GM12878 (cell line): ENCODE measurements at regions not wholly inside any gene's neighbourhood (a gene's known extent, or its start where the extent isn't known, plus 50 kb on each side); places are given as distances from the start of the nearest gene placed in this dataset.

Experiments
- ATAC-seq: fragments of 200-7000 bp; cut with Tn5 transposase; 3 replicates; pipeline ENCODE4 v1.9.1; 2020; ENCODE audit warnings: mild to moderate bottlenecking, moderate library complexity
- BruUV-seq: library from RNA; stranded (reverse); fragments of 400-500 nt; replicated peaks from 2 replicates; lab custom pipeline; 2021; lab: Mats Ljungman, UMichigan
- CTCF ChIA-PET: fragments of 300-600 bp; sonication (Branson Sonifier 250); formaldehyde crosslinking; extraction: SDS; loops from one replicate; lab custom pipeline; 2021; ENCODE audit warnings: inconsistent platforms; lab: Yijun Ruan, JAX
- POLR2A ChIA-PET: fragments of 350-600 bp; formaldehyde crosslinking; extraction: SDS; loops from one replicate; lab custom pipeline; 2021; ENCODE audit warnings: inconsistent platforms; lab: Charles Lee
- RAD21 ChIA-PET: fragments of 300-600 bp; sonication (Branson Sonifier 250); formaldehyde crosslinking; loops from one replicate; lab custom pipeline; 2023; ENCODE audit warnings: antibody characterized with exemption; ENCODE audit not compliant: unreplicated experiment; lab: Charles Lee
- SMC1A ChIA-PET: fragments of 300-600 bp; sonication (Branson Sonifier 250); formaldehyde crosslinking; loops from one replicate; lab custom pipeline; 2023; ENCODE audit not compliant: unreplicated experiment, uncharacterized antibody; lab: Charles Lee
- DNase-seq: peaks from one replicate; pipeline ENCODE4 v3.0.0-alpha.2; 2011; ENCODE audit warnings: low read depth, low spot score
- FAIRE-seq: peaks from 3 replicates; lab custom pipeline; 2011; peaks lifted over from hg19 to GRCh38; lab: Jason Lieb, UNC
- H2AFZ ChIP-seq: 2 replicates; pipeline ENCODE4 v1.6.0; 2011; ENCODE audit warnings: low read depth, low read length, control low read depth; ENCODE audit not compliant: control insufficient read depth
- H3K27ac ChIP-seq: 2 replicates; pipeline ENCODE4 v1.5.1; 2011; ENCODE audit warnings: control low read depth; ENCODE audit not compliant: control insufficient read depth, insufficient read depth
- H3K27me3 ChIP-seq, 2 experiments: replicated peaks in 1 of 2; 2 replicates each; pipeline versions ENCODE4 v1.6.0 to v1.6.1; 2011; ENCODE audit warnings: low read length in 1 of 2; ENCODE audit not compliant: control insufficient read depth in 2 of 2, insufficient read depth in 2 of 2
- H3K36me3 ChIP-seq, 2 experiments: 2 replicates each; pipeline ENCODE4 v1.5.1; 2011; ENCODE audit warnings: low read length in 1 of 2; ENCODE audit not compliant: control insufficient read depth in 2 of 2, insufficient read depth in 2 of 2
- H3K4me1 ChIP-seq: 2 replicates; pipeline ENCODE4 v1.6.1; 2011; ENCODE audit warnings: mild to moderate bottlenecking, low read length, moderate library complexity, mixed read lengths; ENCODE audit not compliant: control insufficient read depth, insufficient read depth
- H3K4me2 ChIP-seq: 2 replicates; pipeline ENCODE4 v1.6.0; 2011; ENCODE audit warnings: control low read depth; ENCODE audit not compliant: control insufficient read depth, insufficient read depth
- H3K4me3 ChIP-seq: fragments of 200-600 bp; sonication (generic); 2 replicates; pipeline ENCODE4 v1.5.1; 2016
- H3K79me2 ChIP-seq: 2 replicates; pipeline ENCODE4 v1.6.0; 2011; ENCODE audit warnings: low read length; ENCODE audit not compliant: control insufficient read depth, insufficient read depth
- H3K9ac ChIP-seq: 2 replicates; pipeline ENCODE4 v1.8.0; 2011; ENCODE audit warnings: low read length, control low read depth, mixed read lengths; ENCODE audit not compliant: control insufficient read depth, insufficient read depth
- H3K9me3 ChIP-seq: replicated peaks from 3 replicates; pipeline ENCODE4 v1.5.1; 2011; ENCODE audit warnings: mild to moderate bottlenecking, low read length; ENCODE audit not compliant: control insufficient read depth, insufficient read depth
- H4K20me1 ChIP-seq: 2 replicates; pipeline ENCODE4 v1.6.0; 2011; ENCODE audit not compliant: control insufficient read depth, insufficient read depth
- BCL11A ChIP-seq: IDR thresholded peaks from 2 replicates; pipeline ENCODE4 v1.6.1; 2011; ENCODE audit warnings: low read depth, low read length
- HDAC2 ChIP-seq: fragments of 200-600 bp; sonication (generic); IDR thresholded peaks from 2 replicates; pipeline ENCODE4 v1.6.1; 2017
- JUNB ChIP-seq: IDR thresholded peaks from 2 replicates; pipeline ENCODE4 v1.6.1; 2016; ENCODE audit warnings: antibody characterized with exemption, mild to moderate bottlenecking
- PML ChIP-seq: IDR thresholded peaks from 2 replicates; pipeline ENCODE4 v1.6.1; 2012; ENCODE audit warnings: low read length, inconsistent platforms
- POLR2AphosphoS5 ChIP-seq: IDR thresholded peaks from 2 replicates; pipeline ENCODE4 v1.6.1; 2011; ENCODE audit warnings: mild to moderate bottlenecking, low read length, inconsistent platforms
- RCOR1 ChIP-seq: conservative IDR thresholded peaks from 2 replicates; pipeline ENCODE4 v1.6.1; 2012; ENCODE audit warnings: low read depth, low read length, improper control_type of control experiment
- SREBF1 ChIP-seq: IDR thresholded peaks from 2 replicates; pipeline ENCODE4 v1.6.1; 2012; ENCODE audit warnings: mild to moderate bottlenecking, low read length
- WGBS: methylation state at CpG from one replicate; pipeline ENCODE4 v1.1.6; 2016; ENCODE audit warnings: low lambda C conversion rate; ENCODE audit not compliant: insufficient replicate concordance, insufficient coverage; ENCODE audit errors: missing lambda C conversion rate; 5-methylcytosine and 5-hydroxymethylcytosine counted together
- in situ Hi-C: fragments of 300-500 bp; cut with MboI; formaldehyde crosslinking; loops from 9 replicates; pipeline ENCODE4 v1.14.3; 2018; ENCODE audit warnings: mixed read lengths
- intact Hi-C: fragments of 100-400 bp; cut with micrococcal nuclease; formaldehyde crosslinking; loops from one replicate; pipeline ENCODE4 v1.14.2; 2022; ENCODE audit not compliant: unreplicated experiment
- TF ChIP-seq, protein P1 (sequence below): fragments of 450-650 bp; IDR thresholded peaks from 2 replicates; pipeline ENCODE4 v1.6.1; 2017; ENCODE audit warnings: low read depth, mild to moderate bottlenecking, moderate library complexity
- TF ChIP-seq, protein P2 (sequence below): fragments of 450-650 bp; IDR thresholded peaks from 2 replicates; pipeline ENCODE4 v1.6.1; 2016; ENCODE audit warnings: mild to moderate bottlenecking, moderate library complexity, borderline replicate concordance

DNA sequence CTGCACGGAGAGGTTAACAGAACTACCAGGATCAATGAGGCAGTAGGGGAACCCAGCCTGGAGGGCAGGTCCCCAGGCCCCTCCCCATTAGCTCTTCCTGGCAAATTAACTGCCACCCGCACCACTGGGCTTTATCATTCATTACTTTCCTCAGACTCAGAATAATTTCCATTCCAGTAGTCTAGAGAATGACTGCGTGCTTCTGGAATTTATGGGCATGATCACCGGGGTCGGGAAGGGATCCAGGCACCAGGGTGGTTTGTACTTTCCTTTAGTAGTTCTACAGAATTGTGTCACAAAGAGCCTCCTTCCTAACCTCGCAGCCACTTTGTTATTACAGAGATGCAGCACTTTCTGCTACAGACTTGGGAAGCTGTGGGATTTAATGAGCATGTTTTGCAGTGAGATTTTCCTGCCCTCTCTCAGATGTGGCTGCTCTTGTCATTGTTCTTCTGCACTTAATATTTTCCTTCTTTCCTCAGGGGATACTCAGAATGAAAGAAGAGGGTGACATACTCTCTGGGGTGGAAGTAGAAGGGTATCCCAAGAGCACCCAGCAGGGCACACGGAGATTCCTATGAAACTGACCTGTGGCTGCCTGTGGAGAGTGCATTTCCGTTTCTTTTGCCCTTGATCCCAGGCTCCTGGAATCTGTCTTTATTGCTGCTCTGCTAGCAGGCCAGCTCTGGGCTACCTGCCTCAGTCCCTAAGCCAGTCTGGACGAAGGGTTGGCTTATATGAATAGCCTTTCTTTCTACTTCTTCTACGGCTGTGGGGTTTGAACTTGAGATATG, 285.0 kb upstream of the SLC10A2 start:
- no peaks in the 10 kb centered on the region for H3K9me3 ChIP-seq
- RAD21 ChIA-PET, result no interaction called here
- no peaks in the 10 kb centered on the region for H3K4me1 ChIP-seq
- ATAC-seq (no peak), FAIRE-seq (no peak), DNase-seq (no peak)
- no peak overlapping the region for H3K4me3 ChIP-seq
- in situ Hi-C loops (no loop called here), intact Hi-C loops (no loop called here)
- no peak overlapping the region for H3K9ac ChIP-seq
- under 1% methylated on average over 10 of the region's 10 CpGs for WGBS
- SMC1A ChIA-PET, result interaction anchor here (1.1 kb wide), 1 partner anchor 16 kb away, joined by 3 read pairs; no protein-coding TSS in a partner anchor
- no peaks in the 10 kb centered on the region for H4K20me1 ChIP-seq
- H3K4me2 ChIP-seq, result no peak overlapping the region
- CTCF ChIA-PET, result no interaction called here
- TF ChIP-seq JUNB, result no peak
- TF ChIP-seq SREBF1, result no peak
- TF ChIP-seq HDAC2, result no peak
- TF ChIP-seq BCL11A, result no peak
- TF ChIP-seq POLR2AphosphoS5, result no peak
- TF ChIP-seq, protein P1, sequence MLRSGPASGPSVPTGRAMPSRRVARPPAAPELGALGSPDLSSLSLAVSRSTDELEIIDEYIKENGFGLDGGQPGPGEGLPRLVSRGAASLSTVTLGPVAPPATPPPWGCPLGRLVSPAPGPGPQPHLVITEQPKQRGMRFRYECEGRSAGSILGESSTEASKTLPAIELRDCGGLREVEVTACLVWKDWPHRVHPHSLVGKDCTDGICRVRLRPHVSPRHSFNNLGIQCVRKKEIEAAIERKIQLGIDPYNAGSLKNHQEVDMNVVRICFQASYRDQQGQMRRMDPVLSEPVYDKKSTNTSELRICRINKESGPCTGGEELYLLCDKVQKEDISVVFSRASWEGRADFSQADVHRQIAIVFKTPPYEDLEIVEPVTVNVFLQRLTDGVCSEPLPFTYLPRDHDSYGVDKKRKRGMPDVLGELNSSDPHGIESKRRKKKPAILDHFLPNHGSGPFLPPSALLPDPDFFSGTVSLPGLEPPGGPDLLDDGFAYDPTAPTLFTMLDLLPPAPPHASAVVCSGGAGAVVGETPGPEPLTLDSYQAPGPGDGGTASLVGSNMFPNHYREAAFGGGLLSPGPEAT, result no peak
- no peak for TF ChIP-seq RCOR1
- no peak for TF ChIP-seq PML
- TF ChIP-seq, protein P2, sequence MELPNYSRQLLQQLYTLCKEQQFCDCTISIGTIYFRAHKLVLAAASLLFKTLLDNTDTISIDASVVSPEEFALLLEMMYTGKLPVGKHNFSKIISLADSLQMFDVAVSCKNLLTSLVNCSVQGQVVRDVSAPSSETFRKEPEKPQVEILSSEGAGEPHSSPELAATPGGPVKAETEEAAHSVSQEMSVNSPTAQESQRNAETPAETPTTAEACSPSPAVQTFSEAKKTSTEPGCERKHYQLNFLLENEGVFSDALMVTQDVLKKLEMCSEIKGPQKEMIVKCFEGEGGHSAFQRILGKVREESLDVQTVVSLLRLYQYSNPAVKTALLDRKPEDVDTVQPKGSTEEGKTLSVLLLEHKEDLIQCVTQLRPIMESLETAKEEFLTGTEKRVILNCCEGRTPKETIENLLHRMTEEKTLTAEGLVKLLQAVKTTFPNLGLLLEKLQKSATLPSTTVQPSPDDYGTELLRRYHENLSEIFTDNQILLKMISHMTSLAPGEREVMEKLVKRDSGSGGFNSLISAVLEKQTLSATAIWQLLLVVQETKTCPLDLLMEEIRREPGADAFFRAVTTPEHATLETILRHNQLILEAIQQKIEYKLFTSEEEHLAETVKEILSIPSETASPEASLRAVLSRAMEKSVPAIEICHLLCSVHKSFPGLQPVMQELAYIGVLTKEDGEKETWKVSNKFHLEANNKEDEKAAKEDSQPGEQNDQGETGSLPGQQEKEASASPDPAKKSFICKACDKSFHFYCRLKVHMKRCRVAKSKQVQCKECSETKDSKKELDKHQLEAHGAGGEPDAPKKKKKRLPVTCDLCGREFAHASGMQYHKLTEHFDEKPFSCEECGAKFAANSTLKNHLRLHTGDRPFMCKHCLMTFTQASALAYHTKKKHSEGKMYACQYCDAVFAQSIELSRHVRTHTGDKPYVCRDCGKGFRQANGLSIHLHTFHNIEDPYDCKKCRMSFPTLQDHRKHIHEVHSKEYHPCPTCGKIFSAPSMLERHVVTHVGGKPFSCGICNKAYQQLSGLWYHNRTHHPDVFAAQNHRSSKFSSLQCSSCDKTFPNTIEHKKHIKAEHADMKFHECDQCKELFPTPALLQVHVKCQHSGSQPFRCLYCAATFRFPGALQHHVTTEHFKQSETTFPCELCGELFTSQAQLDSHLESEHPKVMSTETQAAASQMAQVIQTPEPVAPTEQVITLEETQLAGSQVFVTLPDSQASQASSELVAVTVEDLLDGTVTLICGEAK, result no peak
- no peaks in the 10 kb centered on the region for H3K27me3 ChIP-seq
- BruUV-seq, result no TSS peak
- no peaks in the 10 kb centered on the region for H3K79me2 ChIP-seq
- no peaks in the 10 kb centered on the region for H3K36me3 ChIP-seq
- H2AFZ ChIP-seq, result no peak overlapping the region
- H3K27ac ChIP-seq, result no peak overlapping the region
- POLR2A ChIA-PET, result no interaction called here
